HG03135 (cell line): ENCODE measurements at regions not wholly inside any gene's neighbourhood (a gene's known extent, or its start where the extent isn't known, plus 50 kb on each side); places are given as distances from the start of the nearest gene placed in this dataset.
"Not testable (repeated sequence)": the region's sequence is repeated elsewhere in the genome, so short reads cannot be mapped to it uniquely, and the experiment has no call there.

ENCODE experiments used
- ATAC-seq: cut with Tn5 transposase; IDR thresholded peaks from one replicate; pipeline ENCODE4 v1.9.1; 2021; ENCODE audit warnings: mild to moderate bottlenecking, moderate library complexity; ENCODE audit not compliant: unreplicated experiment

DNA sequence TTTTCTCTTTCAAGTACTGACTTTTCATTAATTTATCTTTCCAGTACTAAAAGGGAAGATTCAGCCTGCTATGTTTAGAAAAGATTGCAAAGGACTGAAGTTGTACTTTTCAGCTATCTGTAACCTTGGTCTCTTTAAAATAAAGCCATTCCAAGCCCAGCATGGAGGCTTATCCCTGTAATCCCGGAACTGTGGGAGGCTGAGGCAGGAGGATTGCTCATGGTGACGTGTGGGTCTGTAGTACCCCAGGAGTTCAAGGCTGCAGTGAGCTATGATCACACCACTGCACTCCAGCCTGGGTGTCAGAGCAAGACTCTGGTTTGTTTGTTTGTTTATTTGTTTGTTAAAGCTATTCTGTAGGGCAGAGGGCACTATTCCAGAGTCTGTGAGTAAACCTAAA, 50.6 kb upstream of the TMEM170B start:
- no peak for ATAC-seq

DNA sequence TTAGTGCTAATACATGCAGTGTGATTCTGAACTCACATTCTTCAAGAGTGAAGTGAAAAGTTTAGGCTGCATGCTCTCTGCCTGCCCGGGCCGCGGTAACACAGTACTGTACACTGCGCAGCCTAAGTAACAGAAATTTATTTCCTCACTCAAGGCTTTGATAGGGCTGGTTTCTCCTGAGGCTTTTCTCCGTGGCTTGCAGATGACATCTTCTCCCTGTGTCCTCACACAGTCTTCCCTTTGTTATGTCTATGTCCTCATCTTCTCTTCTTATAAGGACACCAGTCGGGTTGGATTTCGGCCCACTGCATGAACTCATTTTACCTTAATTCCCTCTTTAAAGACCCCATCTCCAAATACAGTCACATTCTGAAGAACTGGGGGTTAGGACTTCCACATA, 51.1 kb upstream of the TMEM170B start:
- ATAC-seq, result no peak

DNA sequence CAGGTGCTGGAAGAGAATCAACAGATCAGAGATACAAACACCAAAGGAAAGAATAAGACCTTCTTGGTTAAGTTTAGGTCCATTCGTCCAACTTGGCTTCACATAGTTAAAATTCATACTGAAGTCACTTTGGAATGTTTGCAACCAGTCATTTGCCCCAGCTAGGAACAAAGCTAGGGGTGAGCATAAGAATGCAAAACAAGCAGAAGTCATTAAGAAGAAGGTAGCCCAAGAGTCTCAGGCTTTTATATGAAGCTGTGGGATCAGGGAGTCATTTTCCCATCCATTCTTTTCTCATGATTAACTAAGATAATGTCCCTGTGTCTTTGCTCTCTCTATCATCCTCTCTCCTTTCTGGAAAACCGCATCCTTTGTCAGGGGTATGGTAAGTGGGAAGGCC, 51.5 kb upstream of the TMEM170B start:
- ATAC-seq, result no peak

DNA sequence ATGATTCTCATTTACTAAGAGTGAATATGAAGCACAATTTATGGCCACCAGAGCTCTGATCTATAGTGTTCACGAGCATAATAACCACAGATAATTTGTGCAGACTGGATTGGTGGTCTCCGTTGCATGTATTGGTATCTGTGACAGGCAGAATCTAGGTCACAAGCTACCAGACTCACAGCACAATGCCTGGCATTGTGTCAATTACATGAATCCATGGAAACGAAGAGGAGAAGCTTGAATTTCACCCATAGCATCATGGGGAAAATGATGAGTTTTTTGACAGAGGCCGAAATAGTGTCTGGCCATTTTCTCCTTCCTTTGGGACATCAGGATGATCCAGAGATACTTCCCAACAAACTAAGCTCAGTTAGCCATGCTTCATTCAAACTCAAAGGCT, 52.3 kb upstream of the TMEM170B start:
- ATAC-seq, result no peak

DNA sequence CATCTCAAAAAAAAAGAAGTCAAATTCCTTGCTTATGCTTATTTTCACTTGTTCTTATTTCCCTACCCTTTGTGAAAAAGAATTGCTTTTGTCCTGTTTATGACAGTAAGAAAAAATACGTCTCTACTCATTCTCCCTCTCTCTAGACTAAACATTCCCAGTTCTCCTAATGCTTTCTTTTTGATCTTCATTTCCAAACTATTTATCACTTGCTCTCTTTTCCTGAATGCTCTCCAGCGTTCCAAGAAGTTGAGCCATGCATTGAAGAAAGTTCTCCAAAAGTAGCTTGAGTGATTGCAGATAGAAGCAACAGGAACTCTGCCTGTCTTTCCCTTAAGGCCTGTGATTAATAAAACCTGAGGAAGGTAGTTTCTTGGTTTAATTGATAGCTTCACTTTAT, 53.1 kb upstream of the TMEM170B start:
- no peak for ATAC-seq

DNA sequence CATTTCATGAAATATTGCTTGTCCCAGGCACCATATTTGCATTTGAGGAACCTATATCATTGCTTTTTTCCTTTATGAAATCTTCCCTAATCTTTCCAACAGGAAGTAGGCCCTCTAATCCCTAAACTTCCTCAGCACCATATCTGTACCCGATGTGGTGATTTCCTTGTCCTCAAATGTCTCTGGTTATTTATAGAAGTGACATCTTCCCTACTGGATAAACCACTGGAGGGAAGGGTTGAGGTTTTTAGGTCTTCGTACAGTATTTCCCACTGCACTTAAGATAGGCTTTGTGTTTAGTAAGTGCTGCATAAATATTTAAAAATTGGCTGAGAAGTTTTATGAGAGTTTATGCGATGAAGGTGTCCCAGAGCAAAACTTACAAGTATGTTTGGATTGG, 54.9 kb upstream of the TMEM170B start:
- no peak for ATAC-seq

DNA sequence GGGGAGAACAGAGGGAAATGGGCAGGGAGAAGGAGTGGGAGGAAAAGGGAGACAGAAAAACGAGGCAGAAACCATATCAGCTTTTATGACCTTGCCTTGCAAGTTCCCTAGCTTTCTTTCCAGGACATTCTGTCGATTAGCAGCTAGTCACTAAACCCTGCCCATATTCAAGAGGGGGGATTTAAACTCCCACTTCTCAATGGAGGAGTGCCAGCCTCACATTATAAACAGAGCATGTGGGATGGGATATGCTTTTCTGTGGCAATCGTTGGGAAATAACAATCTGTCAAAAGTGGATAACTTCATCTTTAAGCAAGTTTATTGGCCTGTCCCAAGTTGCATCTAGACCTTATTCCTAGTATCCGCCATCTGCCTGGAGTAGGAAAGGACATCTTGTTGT, 57.0 kb upstream of the TMEM170B start:
- no peak for ATAC-seq

DNA sequence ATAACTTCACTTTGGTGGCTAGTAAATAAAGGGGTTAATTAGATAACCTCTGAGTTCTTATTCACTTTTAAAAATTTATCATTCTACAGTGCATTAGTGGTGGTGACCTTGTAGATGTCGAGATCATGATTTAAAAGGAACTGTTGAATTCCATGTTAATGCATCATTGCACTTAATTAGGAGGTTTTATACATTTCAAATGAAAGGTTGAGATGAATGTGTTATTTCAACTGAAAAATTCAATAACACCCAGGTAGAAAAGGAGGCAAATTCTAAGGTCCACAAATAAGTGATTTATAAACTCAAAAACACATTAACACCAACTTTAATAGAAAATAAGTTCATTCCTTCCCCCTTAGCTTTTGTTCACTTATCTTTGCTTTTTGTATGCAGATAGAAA, 58.3 kb upstream of the TMEM170B start:
- ATAC-seq, result no peak

DNA sequence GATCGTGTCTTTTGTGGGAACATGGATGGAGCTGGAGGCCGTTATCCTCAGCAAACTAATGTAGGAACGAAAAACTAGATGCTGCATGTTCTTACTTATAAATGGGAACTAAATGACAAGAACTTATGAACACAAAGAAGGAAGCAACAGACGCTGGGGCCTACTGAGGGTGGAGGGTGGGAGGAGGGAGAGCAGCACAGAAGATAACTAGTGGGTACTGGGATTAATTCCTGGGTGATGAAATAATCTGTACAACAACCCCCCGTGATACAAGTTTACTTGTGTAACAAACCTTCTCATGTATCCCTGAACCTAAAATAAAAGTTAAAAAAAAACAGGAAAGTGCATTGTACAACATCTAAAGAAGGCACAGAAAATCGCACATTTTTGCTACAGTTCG, 59.0 kb upstream of the TMEM170B start:
- no peak for ATAC-seq

DNA sequence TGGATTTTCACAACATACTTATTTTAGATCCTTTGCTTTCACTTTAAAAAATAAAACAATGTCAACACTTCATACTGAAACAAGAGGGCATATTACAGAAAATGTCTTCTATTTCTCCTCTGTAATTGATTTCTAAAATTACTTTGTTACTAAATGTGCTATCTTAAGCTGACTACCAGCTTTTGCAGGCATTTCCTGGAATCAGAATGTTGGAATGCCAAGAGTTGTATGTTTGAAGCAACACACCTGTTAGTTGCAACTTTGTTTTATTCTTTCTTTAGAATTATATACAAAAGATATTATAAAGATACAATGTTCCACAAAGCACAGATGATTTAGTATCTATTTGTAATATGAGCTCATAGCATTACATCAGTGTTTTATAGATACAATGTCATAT, 62.5 kb upstream of the TMEM170B start:
- ATAC-seq, result no peak

DNA sequence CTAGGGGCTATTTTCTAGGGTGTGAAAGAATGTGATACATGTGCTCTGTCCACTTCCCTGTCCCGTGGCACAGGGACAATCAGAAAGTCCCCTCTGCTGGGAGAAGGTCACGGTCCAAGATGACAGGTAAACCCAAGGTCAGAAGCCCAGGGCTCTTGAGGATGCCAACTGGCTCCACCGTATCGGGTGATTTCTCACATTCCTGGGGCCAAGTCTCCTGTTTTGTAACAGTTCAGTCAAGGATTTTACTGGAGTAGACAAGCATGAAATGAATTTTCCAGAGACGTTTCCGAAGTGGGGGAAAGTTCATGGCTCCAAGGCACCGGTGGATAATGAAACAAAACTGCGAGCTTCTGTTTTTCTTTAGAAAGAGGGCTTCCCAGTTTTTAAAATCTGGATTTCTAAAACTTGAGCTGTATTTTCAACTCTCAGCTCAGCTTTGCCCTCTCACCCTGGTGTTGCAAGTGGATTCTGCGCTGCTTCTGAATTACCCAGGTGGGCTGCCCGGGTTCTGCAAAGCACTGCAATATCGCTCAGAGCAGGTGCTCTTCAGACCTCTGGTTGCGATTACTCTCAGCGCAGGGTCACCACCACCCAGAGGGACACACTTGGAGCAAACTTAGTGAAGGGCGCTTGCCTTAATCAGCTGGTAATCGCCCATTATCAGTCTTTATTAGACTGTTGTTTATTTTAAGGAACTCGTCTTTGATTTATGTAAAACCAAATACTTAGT, 64.4 kb upstream of the TMEM170B start:
- ATAC-seq, result no peak

DNA sequence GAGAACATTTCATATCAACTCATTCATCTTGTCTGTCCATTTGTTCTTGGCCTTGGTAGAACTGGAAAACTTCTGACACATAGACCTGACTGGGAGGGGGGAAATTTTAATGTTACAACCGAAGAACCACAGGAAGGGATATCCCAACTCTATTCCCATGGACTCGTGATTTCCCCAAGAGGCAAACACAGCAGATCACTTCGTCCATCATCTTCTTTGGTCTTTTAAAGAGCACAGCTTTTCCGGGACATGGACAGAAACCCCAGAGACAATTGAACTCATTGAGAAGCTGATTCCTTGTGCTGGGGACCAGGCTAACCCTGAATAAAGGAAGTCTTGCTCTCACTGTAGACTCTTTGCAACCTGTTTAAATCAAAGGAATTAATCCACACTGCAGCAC, 66.3 kb upstream of the TMEM170B start:
- ATAC-seq, result no peak

DNA sequence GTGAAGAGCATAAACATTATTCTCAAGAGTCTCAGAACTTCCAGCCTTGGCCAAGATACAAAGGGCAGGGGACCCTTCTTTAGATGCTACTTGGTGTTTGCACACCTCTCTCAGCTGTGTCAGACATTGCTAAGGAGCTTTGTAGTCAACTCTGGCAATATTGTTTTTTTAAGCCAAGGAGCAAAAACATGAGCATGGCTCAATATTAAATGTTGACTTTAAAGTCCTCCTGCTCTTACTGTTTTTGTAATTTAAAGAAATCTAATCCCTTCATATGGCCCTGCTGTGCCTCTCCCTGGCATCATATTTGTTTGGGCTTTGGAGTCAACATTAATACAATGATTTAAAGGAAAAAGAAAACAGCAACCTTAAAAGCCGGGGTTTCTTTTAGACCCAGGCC, 67.9 kb upstream of the TMEM170B start:
- no peak for ATAC-seq

DNA sequence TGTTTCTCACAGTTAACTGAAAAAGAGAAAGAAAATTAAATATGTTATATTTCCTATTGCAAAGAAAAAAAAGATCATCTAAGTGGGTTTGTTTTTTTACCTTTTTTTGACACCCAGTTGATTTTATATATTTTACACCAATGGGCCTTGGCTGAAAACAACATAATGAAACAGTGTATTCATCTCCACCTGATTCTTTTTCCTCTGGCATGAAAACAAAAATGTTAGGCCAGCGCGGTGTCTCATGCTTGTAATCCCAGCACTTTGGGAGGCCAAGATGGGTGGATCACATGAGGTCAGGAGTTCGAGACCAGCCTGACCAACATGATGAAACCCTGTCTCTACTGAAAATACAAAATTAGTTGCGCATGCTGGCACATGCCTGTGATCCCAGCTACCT, 69.3 kb upstream of the TMEM170B start:
- ATAC-seq, result not testable (repeated sequence)

DNA sequence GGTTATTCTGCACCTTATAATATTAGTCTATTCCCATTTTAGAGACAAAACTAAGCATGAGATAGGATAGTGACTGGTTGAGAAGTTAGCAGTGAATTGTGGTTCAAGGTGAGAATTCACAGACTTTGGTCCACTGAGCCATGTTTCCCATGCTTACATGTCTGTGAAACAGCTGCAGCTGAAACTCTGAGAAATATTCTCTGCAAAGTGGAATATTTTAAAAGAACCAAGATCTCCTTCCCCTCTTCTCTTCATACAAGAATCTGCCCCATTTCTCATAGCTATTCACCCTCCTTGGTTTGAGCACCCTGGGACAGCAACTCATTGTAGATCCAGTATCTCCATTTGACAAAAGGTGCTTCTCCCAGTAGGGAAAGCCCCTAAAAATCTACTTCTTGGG, 70.2 kb upstream of the TMEM170B start:
- no peak for ATAC-seq

DNA sequence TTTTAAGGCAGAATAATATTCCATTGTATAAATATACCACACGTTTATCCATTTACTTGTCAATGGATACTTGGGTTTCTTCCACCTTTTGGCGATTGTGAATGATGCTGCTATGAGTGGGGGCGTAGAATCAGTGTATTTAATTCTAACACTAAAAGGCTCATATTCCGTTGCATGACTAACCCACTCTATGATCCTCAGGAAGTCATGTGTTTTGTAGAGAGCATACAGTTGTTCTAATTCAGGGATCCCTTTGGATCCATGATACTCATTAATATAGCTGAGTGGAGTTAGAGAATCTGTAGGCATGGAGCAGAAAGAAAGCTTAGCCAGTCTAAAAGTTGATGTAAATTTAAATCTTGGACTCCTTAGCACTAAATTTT, 74.2 kb upstream of the TMEM170B start:
- ATAC-seq, result no peak

DNA sequence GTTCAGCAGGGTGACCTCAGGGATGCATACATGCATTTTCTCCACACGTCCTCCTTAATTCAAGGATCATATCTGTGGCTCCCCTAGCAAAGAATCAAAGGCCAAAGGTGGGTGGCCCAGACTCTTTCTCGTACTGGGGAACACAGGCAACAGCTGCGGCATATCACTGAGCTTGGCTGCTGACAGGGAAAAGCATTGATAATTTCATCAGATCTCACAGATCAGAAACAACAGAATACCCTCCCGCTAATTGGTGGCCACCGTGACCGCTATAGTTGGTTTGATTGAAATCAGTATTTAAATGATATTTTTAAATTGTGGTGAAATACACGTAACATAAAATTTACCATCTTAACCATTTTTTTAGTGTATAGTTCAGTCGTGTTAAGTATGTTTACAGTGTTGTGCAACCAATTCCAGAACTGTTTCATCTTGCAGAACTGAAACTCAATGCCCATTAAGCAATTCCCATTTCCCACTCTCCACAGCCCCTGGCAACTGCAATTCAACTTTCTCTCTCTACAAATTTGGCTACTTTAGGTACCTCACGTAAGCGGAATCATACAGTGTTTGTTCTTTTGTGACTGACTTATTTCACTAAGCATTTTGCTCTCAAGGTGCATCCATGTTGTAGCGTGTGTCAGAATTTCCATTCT, 74.7 kb upstream of the TMEM170B start:
- no peak for ATAC-seq

DNA sequence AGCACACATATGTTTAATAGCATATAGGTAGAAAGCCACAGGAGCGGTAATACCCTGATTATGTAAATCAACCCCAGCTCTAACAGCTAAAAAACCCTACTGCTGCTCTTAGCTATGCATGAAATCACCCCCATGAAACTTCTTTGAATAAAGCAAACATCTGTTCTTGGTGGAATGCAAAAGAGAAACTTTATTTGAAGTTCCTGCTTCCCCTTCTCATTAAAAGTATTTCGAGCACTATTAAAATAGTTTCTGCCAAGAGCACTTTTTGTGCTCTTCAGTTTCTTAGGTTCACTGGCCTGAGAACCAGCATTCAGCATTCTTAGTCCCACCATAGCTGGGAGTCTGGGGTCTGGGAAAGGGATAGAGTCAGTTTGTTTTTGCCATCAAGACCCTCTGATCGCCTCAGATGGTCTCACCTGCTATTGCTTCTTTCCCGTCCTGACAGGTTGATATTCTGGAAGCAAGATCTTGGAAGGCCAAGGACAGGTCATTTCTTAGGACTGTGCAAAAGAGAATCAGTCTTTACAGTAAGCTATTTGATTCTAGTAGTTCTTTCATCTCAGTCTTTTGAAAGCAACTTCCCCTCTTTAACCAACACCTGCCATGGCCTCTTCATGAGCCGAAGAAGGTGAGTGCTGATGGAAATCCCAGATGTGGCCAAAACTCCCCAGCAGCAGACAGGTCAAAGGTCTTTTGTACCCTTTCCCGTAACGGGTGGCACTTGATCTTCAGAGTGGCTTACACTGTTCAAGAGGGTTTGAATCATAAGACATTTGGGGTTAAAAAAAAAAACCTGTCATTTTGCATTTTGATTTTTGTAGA, 76.5 kb upstream of the TMEM170B start:
- ATAC-seq, result peak; percentile 73

DNA sequence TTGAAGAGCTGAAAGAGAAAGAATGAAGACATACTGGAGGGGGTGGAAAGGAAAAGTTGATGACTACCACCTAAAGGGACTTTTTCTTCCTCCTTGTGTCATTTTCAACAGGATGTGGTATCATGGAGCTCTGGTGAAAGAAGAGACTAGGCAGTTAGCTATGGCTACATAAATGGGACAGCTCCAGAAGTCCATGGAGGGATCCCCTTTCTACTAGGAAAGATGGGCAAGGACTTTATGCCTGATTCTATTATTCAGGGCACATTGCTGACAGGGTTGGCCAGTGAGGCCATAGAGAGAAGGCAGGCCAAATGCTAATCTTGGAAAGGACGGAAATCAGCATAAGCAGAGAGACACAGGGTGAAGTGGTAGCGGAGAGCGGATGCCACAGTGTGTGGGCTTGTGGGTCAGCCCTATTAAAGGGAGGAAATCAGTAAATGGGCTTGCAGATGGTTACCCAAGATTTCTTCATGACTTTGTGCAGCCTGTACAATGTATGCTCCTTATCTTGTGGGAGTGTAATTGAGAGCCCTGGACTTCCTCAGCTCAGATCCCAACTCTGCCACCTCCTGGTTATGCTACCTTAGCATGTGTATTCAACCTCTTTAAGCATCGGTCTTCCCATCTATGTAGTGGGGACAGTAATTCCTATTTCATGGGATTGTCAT, 77.4 kb upstream of the TMEM170B start:
- peak; percentile 44 for ATAC-seq

DNA sequence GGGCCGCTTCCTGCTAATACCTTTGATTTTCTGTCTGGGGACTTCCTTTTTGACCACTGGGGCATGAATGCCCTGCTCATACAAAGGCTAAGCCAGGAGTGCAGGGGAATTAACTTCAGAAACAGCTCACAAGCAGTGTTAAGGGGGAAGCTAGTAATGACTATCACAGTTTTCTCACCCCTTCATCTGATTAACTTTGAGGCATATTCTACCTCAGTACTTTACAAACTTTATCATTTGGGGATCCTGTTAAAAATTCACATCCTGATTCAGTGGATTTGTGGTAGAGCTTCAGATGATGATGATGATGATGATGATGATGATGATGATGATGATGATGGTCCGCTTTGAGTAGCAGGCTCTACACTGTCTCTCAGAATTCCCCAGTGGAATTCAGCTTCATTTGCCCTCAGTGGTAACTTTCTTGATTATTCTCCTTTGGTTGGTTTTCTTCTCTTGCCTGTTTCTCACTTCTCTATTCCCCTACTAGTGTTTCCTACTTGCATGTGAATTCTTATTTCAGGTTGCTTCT, 78.4 kb upstream of the TMEM170B start:
- peak; percentile 65 for ATAC-seq

DNA sequence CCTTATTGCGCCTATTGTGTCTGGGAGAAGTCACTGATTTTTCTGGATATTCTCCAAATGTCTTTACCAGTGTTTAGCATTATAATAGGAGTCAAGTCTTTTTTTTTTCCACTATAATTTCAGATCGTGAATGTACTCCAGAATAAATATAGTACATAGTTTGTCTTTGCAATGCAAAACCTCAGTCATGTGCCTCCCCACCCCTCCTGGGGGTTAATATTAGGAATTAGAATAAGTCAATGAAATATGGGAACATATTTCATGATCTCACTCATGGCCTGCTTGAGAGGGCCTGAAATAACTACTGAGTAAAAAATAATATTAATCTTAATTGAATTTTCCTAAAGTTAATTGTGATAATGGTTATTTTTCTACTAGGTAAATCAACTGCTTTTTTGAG, 79.0 kb upstream of the TMEM170B start:
- ATAC-seq, result no peak
